KMS-11 (cell line): ENCODE measurements at regions not wholly inside any gene's neighbourhood (a gene's known extent, or its start where the extent isn't known, plus 50 kb on each side); places are given as distances from the start of the nearest gene placed in this dataset.

Experiments used
- H2AFZ ChIP-seq: fragments of 200-600 bp; sonication (generic); 2 replicates; pipeline ENCODE4 v1.6.1; 2016; ENCODE audit warnings: antibody characterized with exemption, mixed run types, low read depth
- H3K27ac ChIP-seq: fragments of 200-600 bp; sonication (generic); 2 replicates; pipeline ENCODE4 v1.6.1; 2016; ENCODE audit warnings: mild to moderate bottlenecking, mixed run types
- H3K27me3 ChIP-seq: fragments of 200-600 bp; sonication (generic); 2 replicates; pipeline ENCODE4 v1.6.1; 2017; ENCODE audit warnings: mild to moderate bottlenecking, low read depth, mixed run types, moderate library complexity; ENCODE audit not compliant: insufficient read depth
- H3K36me3 ChIP-seq: fragments of 200-600 bp; sonication (generic); 2 replicates; pipeline ENCODE4 v1.6.1; 2017; ENCODE audit warnings: mild to moderate bottlenecking, mixed run types; ENCODE audit not compliant: insufficient read depth
- H3K4me1 ChIP-seq: fragments of 200-600 bp; sonication (generic); 2 replicates; pipeline ENCODE4 v1.6.1; 2016; ENCODE audit warnings: mild to moderate bottlenecking, low read depth, mixed run types; ENCODE audit not compliant: poor library complexity, severe bottlenecking
- H3K4me2 ChIP-seq: fragments of 200-600 bp; sonication (generic); 2 replicates; pipeline ENCODE4 v1.7.0; 2016; ENCODE audit warnings: mild to moderate bottlenecking, mixed run types
- H3K4me3 ChIP-seq: fragments of 200-600 bp; sonication (generic); IDR thresholded peaks from 2 replicates; pipeline ENCODE4 v1.6.1; 2017; ENCODE audit warnings: low read depth, low read length, mixed read lengths; ENCODE audit not compliant: insufficient read depth
- H3K79me2 ChIP-seq: fragments of 200-600 bp; sonication (generic); 2 replicates; pipeline ENCODE4 v1.6.1; 2016; ENCODE audit warnings: low read depth, mixed run types; ENCODE audit not compliant: insufficient read depth
- H3K9ac ChIP-seq: fragments of 200-600 bp; sonication (generic); 2 replicates; pipeline ENCODE4 v1.6.1; 2016; ENCODE audit warnings: mild to moderate bottlenecking, mixed run types
- H4K20me1 ChIP-seq: fragments of 200-600 bp; sonication (generic); 2 replicates; pipeline ENCODE4 v1.6.1; 2016; ENCODE audit warnings: mild to moderate bottlenecking, mixed run types; ENCODE audit not compliant: insufficient read depth
- TF ChIP-seq, protein P1 (sequence below): fragments of 200-600 bp; sonication (generic); conservative IDR thresholded peaks from 2 replicates; pipeline ENCODE4 v1.6.1; 2017; ENCODE audit warnings: low read depth, mild to moderate bottlenecking, antibody characterized with exemption, low read length, moderate library complexity, mixed read lengths

GRCh38 chr7:84524714-84525694, 330.4 kb upstream of the SEMA3A start:
- H3K4me2 ChIP-seq = no peak overlapping the region
- TF ChIP-seq, protein P1, sequence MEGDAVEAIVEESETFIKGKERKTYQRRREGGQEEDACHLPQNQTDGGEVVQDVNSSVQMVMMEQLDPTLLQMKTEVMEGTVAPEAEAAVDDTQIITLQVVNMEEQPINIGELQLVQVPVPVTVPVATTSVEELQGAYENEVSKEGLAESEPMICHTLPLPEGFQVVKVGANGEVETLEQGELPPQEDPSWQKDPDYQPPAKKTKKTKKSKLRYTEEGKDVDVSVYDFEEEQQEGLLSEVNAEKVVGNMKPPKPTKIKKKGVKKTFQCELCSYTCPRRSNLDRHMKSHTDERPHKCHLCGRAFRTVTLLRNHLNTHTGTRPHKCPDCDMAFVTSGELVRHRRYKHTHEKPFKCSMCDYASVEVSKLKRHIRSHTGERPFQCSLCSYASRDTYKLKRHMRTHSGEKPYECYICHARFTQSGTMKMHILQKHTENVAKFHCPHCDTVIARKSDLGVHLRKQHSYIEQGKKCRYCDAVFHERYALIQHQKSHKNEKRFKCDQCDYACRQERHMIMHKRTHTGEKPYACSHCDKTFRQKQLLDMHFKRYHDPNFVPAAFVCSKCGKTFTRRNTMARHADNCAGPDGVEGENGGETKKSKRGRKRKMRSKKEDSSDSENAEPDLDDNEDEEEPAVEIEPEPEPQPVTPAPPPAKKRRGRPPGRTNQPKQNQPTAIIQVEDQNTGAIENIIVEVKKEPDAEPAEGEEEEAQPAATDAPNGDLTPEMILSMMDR = no peak
- no peaks in the 10 kb centered on the region for H3K79me2 ChIP-seq
- no peaks in the 10 kb centered on the region for H3K27me3 ChIP-seq
- H3K9ac ChIP-seq = no peak overlapping the region
- H3K27ac ChIP-seq = no peak overlapping the region
- H2AFZ ChIP-seq = no peak overlapping the region
- H3K4me1 ChIP-seq = no peaks in the 10 kb centered on the region
- no peaks in the 10 kb centered on the region for H4K20me1 ChIP-seq
- H3K4me3 ChIP-seq = no peak overlapping the region
- H3K36me3 ChIP-seq = no peaks in the 10 kb centered on the region

DNA sequence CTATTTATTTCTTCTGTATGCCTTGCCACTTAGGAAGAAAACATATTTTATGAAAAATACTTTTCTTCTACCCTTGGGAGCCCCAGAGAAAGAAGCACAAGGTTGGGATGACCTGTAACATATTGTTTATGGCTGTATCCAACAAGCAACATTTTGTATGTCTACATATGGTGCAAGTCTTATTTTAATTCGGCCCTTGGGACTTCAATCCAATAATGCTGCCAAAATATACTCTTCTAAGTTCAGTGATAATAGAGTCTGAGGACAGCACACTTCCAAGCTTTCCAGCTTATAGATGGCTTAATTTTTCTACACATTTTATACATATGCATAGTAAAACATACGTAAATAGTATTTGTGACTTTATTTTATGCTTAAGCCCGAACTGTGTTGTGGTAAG, 318.5 kb upstream of the SEMA3A start:
- no peaks in the 10 kb centered on the region for H3K4me1 ChIP-seq
- H3K27me3 ChIP-seq = no peaks in the 10 kb centered on the region
- no peak overlapping the region for H3K4me2 ChIP-seq
- no peak overlapping the region for H3K9ac ChIP-seq
- TF ChIP-seq, protein P1 = no peak
- no peaks in the 10 kb centered on the region for H4K20me1 ChIP-seq
- no peaks in the 10 kb centered on the region for H3K79me2 ChIP-seq
- H3K27ac ChIP-seq = no peak overlapping the region
- no peak overlapping the region for H2AFZ ChIP-seq
- no peaks in the 10 kb centered on the region for H3K36me3 ChIP-seq
- H3K4me3 ChIP-seq = no peak overlapping the region

DNA sequence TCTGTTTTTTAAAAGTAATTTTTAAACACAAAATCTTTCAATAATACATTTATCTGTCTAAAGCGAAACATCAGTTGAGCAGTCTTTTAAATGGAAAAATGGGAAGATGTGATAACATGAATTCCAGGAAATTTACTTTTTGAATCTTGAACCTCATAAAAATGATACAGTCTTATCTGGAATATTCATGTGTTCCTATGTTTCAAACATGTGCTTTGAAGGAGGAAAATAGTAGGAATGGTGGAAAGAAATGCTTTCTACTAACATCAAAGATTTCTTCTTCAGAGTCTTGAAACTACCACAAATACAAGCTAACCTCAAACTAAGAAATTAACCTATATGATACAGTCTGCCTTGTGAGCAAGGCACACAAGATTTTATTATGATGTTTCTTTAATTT, 317.5 kb upstream of the SEMA3A start:
- Histone ChIP-seq H3K9ac (no peak overlapping the region), H3K27ac (no peak overlapping the region), H3K4me3 (no peak overlapping the region), H3K36me3 (no peaks in the 10 kb centered on the region), H3K79me2 (no peaks in the 10 kb centered on the region), H3K27me3 (no peaks in the 10 kb centered on the region), H3K4me1 (no peaks in the 10 kb centered on the region), H4K20me1 (no peaks in the 10 kb centered on the region), H3K4me2 (no peak overlapping the region), H2AFZ (no peak overlapping the region)
- TF ChIP-seq, protein P1 = no peak

DNA sequence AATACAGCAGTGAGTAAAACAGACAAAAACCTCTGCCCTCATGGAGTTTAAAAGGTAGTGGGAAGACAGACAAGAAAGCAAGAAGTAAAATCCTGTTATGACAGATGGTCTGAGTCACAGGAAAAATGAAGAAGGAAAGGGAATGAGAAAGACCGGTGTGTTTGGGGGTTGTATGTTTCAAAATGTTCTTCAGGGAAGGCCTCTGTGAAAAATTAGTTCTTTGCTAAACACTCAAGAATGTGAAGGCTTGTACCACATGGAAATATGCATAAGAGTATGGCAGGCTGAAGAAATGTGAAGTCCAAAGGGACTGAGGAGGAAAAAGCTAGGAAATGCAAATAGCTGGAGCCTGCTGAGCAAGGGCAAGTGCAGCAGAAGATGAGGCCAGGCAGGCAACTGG, 315.9 kb upstream of the SEMA3A start:
- H3K27ac ChIP-seq = no peak overlapping the region
- TF ChIP-seq, protein P1 = no peak

More for the DNA sequence above, 315.9 kb upstream of the SEMA3A start:
- Histone ChIP-seq H2AFZ (no peak overlapping the region), H3K27me3 (no peaks in the 10 kb centered on the region), H3K4me2 (no peak overlapping the region), H3K4me3 (no peak overlapping the region), H4K20me1 (no peaks in the 10 kb centered on the region), H3K79me2 (no peaks in the 10 kb centered on the region), H3K4me1 (no peaks in the 10 kb centered on the region), H3K9ac (no peak overlapping the region), H3K36me3 (no peaks in the 10 kb centered on the region)
